NCI-H446 (cell line): ENCODE measurements at regions not wholly inside any gene's neighbourhood (a gene's known extent, or its start where the extent isn't known, plus 50 kb on each side); places are given as distances from the start of the nearest gene placed in this dataset.
A peak's percentile ranks its signal among the peaks of the same experiment; 100 is the strongest.
"Not testable (repeated sequence)": the region's sequence is repeated elsewhere in the genome, so short reads cannot be mapped to it uniquely, and the experiment has no call there.

Experiments
- DNase-seq, 2 experiments: peaks; one replicate each; lab custom pipeline; 2025; lab: John Stamatoyannopoulos, UW

DNA sequence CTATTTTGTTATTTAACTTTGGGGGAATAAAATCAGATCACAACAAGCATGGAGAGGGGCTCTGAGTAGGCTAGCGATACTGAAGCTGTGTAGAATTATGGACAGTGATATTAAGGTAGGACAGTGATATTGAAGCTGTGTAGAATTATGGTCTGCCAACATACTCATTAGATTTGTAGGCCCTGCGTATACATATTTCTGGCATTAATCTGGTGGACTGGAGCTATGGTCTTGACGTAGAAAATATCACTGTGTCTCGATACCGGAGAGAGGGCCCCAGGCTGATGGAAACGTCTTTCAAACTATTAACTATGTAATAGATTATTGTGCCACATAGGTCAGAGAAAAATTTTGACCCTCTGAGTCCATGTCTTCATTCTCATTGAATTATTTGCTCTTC, 511.4 kb downstream of the ADCYAP1 start:
- no peak for DNase-seq

GRCh38 chr18:1421502-1421901, 516.8 kb downstream of the ADCYAP1 start:
- no peak for DNase-seq

GRCh38 chr18:1422634-1423033, 518.0 kb downstream of the ADCYAP1 start:
- no peak for DNase-seq

DNA sequence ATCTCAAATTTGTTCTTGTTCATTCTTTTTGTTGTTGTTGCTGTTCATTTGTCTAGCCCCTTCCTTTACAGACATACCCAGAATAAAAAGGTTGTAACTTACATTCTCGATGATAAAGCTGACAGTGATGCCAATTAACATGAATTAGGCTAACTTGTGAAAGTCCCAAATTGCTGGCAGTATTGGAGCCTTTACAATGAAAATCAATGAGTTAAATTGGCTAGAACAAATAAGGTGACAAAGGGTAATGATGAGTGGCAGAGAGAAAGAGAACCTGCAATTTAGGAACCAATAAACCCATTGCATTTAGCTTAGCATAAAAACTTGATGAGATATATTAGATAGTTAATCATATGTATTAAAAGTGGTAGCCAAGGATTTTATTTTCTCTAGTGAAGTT, 521.0 kb downstream of the ADCYAP1 start:
- DNase-seq = no peak

DNA sequence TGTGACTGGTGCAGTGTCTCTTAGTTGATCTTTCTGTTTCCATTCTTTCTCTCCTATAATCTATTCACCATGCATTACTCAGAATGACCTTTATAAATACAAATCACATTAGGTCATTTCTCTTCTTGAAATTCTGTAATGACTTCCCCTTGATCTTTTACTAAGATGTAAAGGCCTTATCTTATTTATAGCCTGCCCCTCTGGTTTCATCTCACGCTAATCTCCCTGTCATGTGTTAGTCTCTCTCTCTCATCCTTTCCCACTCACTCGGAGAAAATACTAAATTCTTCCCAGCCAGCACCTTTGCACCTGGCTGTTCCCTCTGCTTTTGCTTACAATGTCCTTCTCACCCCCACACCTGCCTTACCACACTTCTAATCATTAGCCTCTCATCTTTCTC, 530.8 kb downstream of the ADCYAP1 start:
- no peak for DNase-seq

DNA sequence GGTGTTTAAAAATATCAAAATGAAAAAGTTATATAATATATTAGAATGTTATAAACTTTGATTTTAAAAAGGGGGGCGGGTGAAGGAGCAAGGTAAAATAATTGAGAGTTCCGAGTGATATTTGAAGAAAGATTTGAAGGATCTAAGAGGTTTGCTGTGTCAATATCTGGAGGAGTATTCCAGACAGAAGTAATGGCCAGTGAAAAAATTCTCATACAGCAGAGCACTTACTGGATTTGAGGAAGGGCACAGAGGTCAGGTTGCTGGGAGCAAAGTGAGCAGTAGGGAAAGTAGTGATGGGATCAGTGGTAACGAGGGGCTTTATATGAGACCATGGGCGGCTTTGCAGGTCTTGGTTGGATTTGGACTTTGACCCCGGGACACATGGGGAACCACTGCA, 531.5 kb downstream of the ADCYAP1 start:
- DNase-seq = no peak

GRCh38 chr18:1438458-1438910, 533.8 kb downstream of the ADCYAP1 start:
- DNase-seq = no peak

- DNase-seq = no peak
Observed at GRCh38 chr18:1438967-1439366, 534.3 kb downstream of the ADCYAP1 start.

DNA sequence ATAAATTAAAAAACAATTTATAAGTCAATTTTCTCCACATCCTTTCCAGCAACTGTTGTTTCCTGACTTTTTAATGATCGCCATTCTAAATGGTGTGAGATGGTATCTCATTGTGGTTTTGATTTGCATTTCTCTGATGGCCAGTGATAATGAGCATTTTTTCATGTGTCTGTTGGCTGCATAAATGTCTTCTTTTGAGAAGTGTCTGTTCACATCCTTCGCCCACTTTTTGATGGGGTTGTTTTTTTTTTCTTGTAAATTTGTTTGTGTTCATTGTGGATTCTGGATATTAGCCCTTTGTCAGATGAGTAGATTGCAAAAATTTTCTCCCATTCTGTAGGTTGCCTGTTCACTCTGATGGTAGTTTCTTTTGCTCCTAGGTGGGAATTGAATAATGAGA, 539.4 kb downstream of the ADCYAP1 start:
- not testable (repeated sequence) for DNase-seq

GRCh38 chr18:1446765-1447164, 542.1 kb downstream of the ADCYAP1 start:
- no peak for DNase-seq

DNA sequence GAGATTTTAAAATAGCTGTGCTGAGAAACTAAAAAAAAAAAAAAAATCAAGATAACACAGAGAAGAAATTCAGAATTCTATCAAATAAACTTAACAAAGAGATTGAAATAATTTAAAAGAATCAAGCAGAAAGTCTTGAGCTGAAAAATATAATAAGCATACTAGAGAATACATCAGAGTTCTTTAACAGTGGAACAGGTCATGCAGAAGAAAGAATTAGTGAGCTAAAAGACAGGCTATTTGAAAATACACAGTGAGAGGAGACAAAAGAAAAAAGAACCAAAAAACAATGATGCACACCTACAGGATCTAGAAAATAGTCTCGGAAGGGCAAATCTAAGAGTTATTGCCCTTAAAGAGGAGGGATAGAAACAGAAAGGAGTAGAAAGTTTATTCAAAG, 548.1 kb downstream of the ADCYAP1 start:
- DNase-seq = no peak

DNA sequence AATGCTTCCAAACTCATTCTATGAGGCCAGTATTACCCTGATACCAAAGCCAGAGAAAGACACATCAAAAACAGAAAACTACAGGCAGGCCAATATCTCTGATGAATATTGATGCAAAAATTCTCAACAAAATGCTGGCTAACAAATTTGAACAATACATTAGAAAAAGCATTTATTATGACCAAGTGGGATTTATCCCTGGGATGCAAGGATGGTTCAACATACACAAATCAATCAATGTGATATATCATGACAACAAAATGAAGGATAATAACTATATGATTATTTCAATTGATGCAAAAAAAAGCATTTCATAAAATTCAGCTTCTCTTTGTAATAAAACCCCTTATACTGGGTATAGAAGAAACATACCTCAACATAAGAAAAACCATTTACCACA, 550.9 kb downstream of the ADCYAP1 start:
- no peak for DNase-seq

DNA sequence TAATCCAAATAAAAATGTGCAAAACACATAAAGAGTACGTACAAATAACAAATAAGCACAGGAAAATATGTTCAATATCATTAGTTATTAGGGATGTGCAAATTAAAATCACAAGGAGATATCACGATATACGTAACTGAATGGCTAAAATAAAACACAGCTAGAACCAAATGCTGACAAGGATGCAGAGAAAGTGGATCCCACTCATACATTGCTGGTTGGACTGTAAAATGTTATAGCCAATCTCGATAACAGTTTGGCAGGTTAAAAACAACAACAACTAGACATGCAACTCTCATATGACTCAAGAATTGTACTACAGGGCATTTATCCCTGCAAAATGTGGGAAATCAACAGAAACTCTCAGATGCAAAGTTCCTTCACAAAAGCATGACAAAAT, 553.9 kb downstream of the ADCYAP1 start:
- no peak for DNase-seq

GRCh38 chr18:1463981-1464380, 559.3 kb downstream of the ADCYAP1 start:
- no peak for DNase-seq

DNA sequence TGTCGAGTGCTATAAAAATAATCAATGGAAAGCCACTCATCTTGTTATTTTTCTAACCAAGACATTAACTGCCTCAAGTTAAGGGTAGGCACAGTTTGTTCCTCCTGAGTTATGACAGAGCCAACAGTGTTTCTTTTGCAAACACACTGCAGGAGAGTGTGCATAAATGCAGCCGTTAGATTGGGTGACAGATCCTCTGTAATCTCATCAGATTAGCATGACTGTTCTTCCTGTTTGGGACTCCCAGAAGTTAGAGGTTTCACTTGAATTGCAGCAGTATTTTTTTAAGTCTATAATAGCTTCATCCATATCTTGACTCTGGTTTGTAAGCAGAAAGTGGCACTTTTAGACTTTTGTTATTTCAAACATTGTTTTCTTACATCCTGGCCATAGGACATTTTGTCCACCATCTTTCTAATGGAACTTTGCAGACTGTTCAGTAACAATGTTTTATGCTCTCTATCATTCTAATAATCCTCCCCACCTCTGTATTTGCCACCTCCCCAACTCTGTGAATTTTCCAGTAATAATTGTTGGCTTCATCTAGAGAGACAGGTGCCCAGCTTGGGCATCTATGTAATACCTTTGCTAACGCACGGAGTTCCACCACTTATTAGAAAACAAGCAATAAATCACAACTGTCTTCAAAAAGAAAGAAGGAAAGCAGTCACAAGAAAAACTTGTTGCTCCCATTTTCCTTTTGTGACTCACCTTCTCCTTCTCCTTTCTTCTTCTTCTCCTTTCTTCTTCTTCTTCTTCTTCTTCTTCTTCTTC, 560.0 kb downstream of the ADCYAP1 start:
- DNase-seq = no peak

- DNase-seq = no peak
Observed at GRCh38 chr18:1466035-1466434, 561.4 kb downstream of the ADCYAP1 start.

GRCh38 chr18:1467461-1467964, 562.8 kb downstream of the ADCYAP1 start:
- no peak for DNase-seq

DNA sequence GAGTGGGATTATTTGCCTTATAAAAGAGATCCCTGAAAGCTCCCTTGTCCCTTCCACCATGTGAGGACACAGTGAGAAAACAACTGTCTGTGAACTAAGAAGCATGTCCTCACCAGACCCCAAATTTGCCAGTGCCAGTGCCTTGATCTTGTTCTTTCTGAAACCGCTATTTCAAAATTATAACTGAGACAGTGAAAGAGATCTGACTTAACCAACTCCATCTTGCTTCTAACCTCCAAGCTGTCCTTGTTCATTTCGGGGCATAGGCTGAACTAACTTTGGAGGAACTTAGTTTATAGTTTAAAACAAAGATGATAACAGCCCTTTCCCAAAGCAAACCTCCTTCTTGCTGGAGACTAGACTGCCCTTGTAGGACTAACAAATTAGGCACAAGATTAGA, 563.9 kb downstream of the ADCYAP1 start:
- DNase-seq = no peak

- DNase-seq = no peak
Observed at GRCh38 chr18:1475867-1476266, 571.2 kb downstream of the ADCYAP1 start.

DNA sequence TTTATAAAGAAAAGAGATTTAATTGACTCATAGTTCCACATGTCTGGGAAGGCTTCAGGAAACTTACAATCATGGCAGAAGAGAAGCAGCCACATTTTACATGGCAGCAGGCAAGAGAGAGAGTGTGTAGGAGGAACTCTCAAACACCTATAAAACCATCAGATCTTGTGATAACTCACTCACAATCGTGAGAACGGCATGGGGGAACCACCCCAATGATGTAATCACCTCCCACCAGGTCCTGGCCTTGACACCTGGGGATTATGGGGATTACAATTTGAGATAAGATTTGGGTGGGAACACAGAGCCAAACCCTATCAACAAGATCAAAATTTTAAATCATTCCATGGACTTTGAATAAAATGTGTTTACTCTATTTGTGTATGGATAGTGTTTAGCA, 575.6 kb downstream of the ADCYAP1 start:
- no peak for DNase-seq

GRCh38 chr18:1481577-1481976, 576.9 kb downstream of the ADCYAP1 start:
- no peak for DNase-seq

GRCh38 chr18:1483385-1483784, 578.7 kb downstream of the ADCYAP1 start:
- DNase-seq = peak; percentile 40 to 76

DNA sequence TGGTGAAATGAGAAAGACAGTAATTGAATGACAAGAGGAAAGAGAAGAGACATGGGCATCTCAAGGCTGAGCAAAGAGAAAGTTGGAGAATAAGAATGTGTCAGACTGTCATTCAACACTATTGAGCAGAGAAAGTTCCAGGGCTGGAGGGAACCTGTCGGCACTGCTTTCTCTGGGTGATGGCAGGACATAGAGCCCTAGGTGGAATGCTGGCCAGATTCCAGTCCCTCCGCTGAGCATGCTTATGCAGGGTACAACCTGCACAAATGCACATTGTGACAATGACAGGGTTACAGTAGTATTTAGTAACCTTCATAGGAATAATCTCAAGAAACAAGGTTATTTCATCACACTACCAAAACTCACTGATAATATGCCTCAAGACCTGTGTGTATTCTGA, 582.8 kb downstream of the ADCYAP1 start:
- no peak for DNase-seq

DNA sequence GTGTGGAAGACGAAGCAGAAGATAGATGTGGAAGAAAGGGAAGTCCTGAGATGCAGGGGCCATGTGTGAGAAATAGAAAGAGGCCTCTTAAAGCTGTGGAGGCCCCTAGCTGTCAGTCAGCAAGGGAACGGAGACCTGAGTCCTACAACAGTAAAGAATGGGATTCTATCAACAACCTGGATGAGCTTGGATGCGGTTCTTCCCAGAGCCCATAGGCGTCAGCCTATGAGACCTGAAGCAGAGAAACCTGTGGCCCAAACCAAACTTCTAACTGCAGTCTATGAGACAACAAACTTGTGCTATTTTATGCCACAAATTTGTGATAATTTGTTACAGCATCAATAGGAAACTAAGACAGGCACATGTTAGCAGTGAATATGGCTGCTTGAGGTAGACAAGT, 583.7 kb downstream of the ADCYAP1 start:
- DNase-seq = no peak
